Fibroblast of the aortic adventitia (primary cell): ENCODE measurements at regions not wholly inside any gene's neighbourhood (a gene's known extent, or its start where the extent isn't known, plus 50 kb on each side); places are given as distances from the start of the nearest gene placed in this dataset.
"Not testable (repeated sequence)": the region's sequence is repeated elsewhere in the genome, so short reads cannot be mapped to it uniquely, and the experiment has no call there.

Source experiments
- DNase-seq: peaks from one replicate; pipeline ENCODE4 v3.0.0-alpha.2; 2010; ENCODE audit warnings: low read depth
- H3K4me3 ChIP-seq: 2 replicates; pipeline ENCODE4 v1.5.1; 2011; ENCODE audit warnings: low read depth, mild to moderate bottlenecking, control low read depth, low read length, moderate library complexity
- TF ChIP-seq, protein P1 (sequence below): IDR thresholded peaks from 2 replicates; pipeline ENCODE4 v1.5.1; 2011; ENCODE audit warnings: mild to moderate bottlenecking, low read length, control low read depth, inconsistent platforms; ENCODE audit not compliant: insufficient read depth

- no peak for DNase-seq
- TF ChIP-seq, protein P1, sequence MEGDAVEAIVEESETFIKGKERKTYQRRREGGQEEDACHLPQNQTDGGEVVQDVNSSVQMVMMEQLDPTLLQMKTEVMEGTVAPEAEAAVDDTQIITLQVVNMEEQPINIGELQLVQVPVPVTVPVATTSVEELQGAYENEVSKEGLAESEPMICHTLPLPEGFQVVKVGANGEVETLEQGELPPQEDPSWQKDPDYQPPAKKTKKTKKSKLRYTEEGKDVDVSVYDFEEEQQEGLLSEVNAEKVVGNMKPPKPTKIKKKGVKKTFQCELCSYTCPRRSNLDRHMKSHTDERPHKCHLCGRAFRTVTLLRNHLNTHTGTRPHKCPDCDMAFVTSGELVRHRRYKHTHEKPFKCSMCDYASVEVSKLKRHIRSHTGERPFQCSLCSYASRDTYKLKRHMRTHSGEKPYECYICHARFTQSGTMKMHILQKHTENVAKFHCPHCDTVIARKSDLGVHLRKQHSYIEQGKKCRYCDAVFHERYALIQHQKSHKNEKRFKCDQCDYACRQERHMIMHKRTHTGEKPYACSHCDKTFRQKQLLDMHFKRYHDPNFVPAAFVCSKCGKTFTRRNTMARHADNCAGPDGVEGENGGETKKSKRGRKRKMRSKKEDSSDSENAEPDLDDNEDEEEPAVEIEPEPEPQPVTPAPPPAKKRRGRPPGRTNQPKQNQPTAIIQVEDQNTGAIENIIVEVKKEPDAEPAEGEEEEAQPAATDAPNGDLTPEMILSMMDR: no peak
- no peak overlapping the region for H3K4me3 ChIP-seq
Observed at GRCh38 chr13:65112531-65112941, 2117.6 kb downstream of the PCDH9 start.

DNA sequence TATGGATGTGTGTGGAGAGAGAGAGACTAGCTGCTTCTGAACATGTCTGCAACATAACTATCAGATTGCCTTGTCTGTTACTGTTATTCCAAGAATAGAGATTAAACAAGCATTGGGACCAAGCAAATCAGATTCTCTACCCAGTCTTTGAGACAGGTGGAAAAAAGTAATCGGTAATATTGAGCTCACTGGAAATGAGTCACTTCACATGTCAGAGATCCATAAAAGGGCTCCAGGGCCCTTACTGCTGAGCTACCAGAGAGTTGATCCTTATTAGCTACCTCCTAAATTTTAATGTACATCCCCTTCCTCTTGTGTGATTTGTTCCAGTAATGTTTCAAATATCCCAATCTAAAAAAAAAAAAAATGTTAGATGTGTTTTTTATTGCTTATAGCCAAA, 2118.0 kb downstream of the PCDH9 start:
- H3K4me3 ChIP-seq: no peak overlapping the region
- TF ChIP-seq, protein P1: no peak
- no peak for DNase-seq

DNA sequence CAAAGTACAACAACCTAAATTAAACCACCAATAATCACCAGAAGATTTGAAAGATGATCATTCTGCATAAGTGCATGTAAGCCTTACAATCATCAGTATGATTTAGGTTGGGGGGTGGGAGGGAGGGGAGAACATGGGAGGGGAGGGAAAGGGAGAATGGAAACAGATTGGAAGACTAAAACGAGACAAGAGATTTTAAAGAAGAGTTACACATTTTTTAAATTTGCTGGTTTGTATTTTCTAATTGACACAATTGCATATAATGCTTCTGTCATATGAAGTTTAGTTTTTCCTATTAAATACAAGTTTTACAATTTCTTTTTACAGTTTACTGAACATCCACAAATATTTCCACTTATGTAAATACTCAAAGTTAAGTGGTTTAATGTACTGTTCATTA, 2118.9 kb downstream of the PCDH9 start:
- DNase-seq: no peak
- H3K4me3 ChIP-seq: no peak overlapping the region
- TF ChIP-seq, protein P1: no peak

DNA sequence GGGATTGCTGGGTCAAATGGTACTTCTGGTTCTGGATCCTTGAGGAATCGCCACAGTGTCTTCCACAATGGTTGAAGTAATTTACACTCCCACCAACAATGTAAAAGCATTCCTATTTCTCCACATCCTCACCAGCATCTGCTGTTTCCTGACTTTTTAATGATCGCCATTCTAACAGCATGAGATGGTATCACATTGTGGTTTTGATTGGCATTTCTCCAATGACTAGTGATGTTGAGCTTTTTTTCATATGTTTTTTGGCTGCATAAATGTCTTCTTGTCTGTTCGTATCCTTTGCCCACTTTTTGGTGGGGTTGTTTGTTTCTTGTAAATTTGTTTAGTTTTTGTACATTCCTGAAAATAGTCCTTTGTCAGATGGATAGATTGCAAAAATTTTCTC, 2125.7 kb downstream of the PCDH9 start:
- not testable (repeated sequence) for DNase-seq, H3K4me3 ChIP-seq

GRCh38 chr13:65103351-65103750, 2126.8 kb downstream of the PCDH9 start:
- no peak for DNase-seq
- TF ChIP-seq, protein P1: no peak
- no peak overlapping the region for H3K4me3 ChIP-seq

GRCh38 chr13:65095161-65096082, 2134.7 kb downstream of the PCDH9 start:
- DNase-seq: no peak
- TF ChIP-seq, protein P1: no peak
- H3K4me3 ChIP-seq: no peak overlapping the region

DNA sequence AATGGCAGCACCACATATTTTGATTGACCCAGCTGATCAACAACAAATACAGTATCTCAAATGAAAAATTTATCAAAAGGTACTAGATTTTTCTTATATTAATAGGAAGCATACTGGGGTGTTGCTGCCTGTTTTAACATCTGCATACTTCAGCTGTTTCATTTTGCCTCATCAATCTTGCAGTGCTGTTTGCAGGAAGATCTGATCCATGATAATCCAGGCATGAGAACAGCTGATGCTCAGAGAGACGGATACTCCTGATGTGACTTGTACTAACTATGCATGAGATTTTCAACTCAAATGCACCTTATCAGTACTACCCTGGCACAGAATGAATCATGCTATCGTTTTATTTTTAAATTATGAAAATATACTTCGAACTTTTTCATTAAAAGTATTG, 2136.8 kb downstream of the PCDH9 start:
- H3K4me3 ChIP-seq: no peak overlapping the region
- DNase-seq: no peak
- TF ChIP-seq, protein P1: no peak
